ENCODE measurements at regions not wholly inside any gene's neighbourhood (a gene's known extent, or its start where the extent isn't known, plus 50 kb on each side); places are given as distances from the start of the nearest gene placed in this dataset.
"Not testable (repeated sequence)": the region's sequence is repeated elsewhere in the genome, so short reads cannot be mapped to it uniquely, and the experiment has no call there.

DNA sequence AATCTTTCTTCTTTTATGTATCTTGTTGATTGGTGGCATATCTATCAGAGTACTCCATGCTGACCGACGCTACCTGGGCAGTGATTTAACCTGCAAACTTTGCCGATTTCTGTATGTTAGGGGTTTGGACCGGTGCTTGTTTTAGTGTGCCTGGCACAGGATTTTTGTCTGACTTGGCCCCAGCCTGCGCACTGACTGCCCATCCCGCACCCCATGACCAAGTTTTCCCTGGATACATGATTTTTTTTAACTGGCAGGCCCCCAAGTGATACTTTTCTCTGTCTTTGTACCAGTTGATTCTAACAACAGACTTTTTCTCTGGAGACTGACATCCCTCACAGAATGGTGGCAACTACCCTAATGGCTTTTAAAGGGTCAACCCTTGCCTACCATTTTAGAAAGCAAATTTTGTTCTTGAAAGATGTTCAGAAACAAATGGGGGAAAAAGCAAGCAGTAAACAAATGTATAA lies 69.0 kb upstream of the C1QTNF9B start:
- no peak for DNase-seq (ENCODE audit: low spot score)
- TF ChIP-seq, protein P1, sequence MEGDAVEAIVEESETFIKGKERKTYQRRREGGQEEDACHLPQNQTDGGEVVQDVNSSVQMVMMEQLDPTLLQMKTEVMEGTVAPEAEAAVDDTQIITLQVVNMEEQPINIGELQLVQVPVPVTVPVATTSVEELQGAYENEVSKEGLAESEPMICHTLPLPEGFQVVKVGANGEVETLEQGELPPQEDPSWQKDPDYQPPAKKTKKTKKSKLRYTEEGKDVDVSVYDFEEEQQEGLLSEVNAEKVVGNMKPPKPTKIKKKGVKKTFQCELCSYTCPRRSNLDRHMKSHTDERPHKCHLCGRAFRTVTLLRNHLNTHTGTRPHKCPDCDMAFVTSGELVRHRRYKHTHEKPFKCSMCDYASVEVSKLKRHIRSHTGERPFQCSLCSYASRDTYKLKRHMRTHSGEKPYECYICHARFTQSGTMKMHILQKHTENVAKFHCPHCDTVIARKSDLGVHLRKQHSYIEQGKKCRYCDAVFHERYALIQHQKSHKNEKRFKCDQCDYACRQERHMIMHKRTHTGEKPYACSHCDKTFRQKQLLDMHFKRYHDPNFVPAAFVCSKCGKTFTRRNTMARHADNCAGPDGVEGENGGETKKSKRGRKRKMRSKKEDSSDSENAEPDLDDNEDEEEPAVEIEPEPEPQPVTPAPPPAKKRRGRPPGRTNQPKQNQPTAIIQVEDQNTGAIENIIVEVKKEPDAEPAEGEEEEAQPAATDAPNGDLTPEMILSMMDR (IDR thresholded peaks at IDR 0.05; ENCODE audit: extremely low read depth, missing control alignments): no peak

DNA sequence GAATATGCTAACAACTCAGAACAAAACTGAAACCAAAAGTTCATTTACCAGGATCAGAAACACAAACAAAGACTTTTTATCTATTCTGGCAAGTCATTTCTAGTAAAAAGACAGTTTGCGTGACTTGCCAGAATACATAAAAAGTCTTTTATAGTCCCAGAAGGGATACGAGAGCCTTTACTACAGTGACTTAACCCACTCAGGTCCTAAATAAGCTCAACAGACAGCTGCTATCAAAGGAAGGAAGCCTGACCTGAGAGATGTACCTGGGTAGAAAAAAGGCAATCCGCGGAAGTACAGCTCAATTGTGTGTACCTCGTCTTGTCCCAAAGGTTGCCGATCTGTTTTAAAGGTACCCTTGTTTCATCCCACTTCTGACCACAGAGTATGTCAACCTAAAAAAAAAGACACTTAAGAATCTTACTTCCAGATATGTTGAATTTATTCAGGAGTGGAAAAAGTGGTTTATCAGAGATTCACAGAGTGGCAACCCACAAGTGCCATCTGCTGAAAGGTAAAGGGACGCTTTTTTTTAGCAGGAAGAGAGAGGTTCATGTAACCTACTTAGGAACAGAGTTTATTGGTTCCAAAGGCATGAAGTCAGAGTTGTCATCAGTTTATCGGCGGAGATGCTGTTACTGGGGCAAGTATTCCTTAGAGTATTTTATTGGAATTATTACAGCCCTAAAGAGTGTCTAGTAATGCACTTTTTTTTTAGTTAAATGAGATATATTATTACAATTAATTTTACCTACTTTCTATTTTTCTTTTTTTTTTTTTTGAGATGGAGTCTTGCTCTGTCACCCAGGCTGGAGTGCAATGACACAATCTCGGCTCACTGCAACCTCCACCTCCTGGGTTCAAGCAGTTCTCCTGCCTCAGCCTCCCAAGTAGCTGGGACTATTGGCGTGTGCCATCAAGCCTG lies 69.7 kb upstream of the C1QTNF9B start:
- peak; percentile 70 for DNase-seq (ENCODE audit: low spot score)
- TF ChIP-seq, protein P1 (IDR thresholded peaks at IDR 0.05; ENCODE audit: extremely low read depth, missing control alignments): no peak

DNA sequence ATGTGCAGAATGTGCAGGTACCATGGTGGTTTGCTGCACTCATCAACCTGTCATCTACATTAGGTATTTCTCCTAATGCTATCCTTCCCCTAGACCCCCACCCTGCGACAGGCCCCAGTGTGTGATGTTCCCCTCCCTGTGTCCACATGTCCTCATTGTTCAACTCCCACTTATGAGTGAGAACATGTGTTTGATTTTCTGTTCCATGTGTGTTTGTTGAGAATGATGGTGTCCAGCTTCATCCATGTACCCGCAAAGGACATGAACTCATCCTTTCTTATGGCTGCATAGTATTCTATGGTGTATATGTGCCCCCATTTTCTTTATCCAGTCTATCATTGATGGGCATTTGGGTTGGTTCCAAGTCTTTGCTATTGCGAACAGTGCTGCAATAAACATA lies 70.5 kb upstream of the C1QTNF9B start:
- DNase-seq (ENCODE audit: low spot score): not testable (repeated sequence)

DNA sequence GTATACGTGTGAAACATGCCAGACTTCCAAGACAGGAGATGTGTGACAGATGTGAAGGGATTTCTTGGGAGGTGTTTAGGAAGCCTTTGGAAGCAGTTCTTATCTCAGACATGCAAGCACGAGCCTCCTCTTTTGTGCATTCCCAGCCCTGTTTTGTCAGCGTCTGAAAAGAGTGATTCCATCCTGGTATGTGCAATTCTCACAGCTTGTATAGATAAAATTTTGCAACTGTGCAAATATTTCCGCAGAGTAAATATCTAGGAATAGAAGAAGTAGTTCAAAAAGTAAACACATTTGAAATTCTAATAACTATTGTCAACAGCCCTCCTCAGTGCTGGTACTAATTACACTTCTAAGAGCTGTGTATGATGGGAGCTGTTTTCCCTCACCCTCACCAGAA lies 72.3 kb upstream of the C1QTNF9B start:
- DNase-seq (ENCODE audit: low spot score): no peak
- TF ChIP-seq, protein P1 (IDR thresholded peaks at IDR 0.05; ENCODE audit: extremely low read depth, missing control alignments): no peak

DNA sequence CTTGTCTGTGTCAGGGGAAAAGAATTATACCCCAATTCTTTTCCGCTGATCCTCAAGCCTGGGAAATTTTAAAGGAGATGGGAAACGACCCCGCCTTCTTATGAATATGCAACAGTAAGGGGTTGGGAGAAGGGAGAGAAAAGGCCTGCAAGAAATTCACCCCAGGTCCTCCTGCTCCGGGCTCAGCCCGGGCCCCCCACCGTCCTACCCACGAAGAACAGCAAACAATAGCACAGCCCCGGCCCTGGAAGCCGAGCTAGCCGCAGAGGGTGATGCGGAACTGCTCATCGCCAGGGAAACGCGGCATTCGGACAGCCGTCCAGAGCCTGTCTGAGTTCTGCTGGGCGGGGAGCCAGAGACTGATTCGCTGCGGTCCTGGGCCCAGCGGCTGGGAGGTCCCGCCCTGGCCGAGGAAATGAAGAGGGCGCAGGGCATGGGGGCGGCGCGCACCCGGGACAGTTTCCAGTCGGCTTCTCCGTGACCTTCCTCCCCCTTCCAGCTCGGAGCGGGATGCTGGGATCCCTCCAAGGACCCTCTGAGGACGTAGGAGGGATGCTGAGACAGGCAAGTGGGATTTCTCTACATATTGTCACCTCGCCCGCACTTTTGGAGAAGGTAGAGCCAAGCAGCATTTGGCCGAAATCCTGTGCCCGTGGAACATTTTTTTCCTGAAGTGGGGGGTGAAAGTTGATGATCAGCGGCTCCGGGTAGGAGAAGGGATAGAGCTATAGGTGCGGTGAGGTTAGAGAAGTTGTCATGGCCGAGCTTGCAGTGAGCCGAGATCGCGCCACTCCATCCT lies 82.3 kb upstream of the C1QTNF9B start:
- peak; percentile 78 for DNase-seq (ENCODE audit: low spot score)
- TF ChIP-seq, protein P1 (IDR thresholded peaks at IDR 0.05; ENCODE audit: extremely low read depth, missing control alignments): no peak

DNA sequence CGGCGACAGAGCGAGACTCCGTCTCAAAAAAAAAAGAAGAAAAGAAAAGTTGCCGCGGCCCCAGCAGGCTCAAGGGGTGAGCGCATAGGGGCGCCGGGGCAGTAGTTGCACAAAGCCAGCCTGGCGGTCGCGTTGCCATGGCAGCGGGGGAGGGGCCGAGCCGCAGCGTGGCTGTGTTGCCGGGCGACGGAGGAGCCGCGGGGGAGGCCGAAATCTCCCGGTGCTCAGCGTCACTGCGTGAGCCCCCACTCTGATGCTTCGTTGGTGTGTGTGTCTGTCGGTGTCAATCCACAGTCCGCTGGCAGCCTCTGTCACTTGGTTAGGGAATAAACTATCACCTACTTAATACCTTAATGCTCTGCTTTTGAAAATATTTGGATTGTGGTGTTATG lies 82.9 kb upstream of the C1QTNF9B start:
- DNase-seq (ENCODE audit: low spot score): peak; percentile 91

DNA sequence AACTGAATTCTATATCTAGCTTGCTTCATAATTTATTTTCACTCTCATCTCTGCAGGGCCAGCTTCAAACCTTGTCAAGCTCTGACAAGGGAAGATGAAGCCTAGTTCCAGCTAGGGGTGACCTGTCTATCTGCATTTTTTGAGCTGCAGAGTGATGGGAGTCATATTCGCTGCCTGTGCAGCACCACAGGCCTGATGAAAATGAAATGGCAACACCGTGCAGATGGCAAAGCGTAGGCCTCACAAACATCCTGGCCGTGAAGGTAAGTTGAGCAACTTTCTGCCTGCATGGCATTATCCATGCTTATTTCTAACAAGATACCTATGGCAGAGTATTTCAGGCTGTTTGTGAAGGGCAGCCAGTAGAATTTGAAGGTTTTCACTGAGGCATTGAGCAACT lies 86.4 kb upstream of the C1QTNF9B start:
- DNase-seq (ENCODE audit: low spot score): no peak
- TF ChIP-seq, protein P1 (IDR thresholded peaks at IDR 0.05; ENCODE audit: extremely low read depth, missing control alignments): no peak

More for the DNA sequence above, 82.9 kb upstream of the C1QTNF9B start:
- TF ChIP-seq, protein P1 (IDR thresholded peaks at IDR 0.05; ENCODE audit: extremely low read depth, missing control alignments): no peak

All from GM20000 (cell line).